Left ventricle myocardium superior (tissue), 1 donor: ENCODE measurements at regions not wholly inside any gene's neighbourhood (a gene's known extent, or its start where the extent isn't known, plus 50 kb on each side); places are given as distances from the start of the nearest gene placed in this dataset.
"Not testable (repeated sequence)": the region's sequence is repeated elsewhere in the genome, so short reads cannot be mapped to it uniquely, and the experiment has no call there.

ENCODE experiments used
- ATAC-seq: fragments of 200-7000 bp; cut with Tn5 transposase; one replicate; pipeline ENCODE4 v1.9.1; 2020; ENCODE audit warnings: mild to moderate bottlenecking, moderate library complexity
- DNase-seq: peaks from one replicate; pipeline ENCODE4 v3.0.0-alpha.2; 2020
- intact Hi-C: fragments of 100-400 bp; cut with micrococcal nuclease; formaldehyde crosslinking; loops from one replicate; pipeline ENCODE4 v1.11.0; 2022
- donor health status: DM: no; HTN: yes; CAD: no; lungs with severe emphysema.

DNA sequence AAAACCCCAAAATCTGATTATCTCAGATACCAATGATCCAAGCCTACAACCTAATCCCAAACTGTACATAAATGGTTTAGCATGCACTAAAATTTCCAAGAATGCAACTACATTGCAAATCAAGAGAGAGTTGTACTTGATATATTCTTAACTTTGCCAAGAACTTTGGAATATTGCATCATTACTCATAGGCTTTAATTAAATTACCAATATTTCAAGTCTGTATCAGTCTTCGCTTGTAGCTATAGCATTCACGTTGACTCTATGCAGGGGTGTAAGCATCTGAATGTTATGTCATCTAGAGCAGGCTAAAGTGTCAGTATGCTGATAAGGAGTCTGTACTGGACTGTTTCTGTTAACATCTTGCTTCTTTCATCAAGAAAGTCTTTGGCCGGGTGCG, 56.3 kb downstream of the FOXI3 start:
- DNase-seq (no peak), ATAC-seq (no peak)
- intact Hi-C loops = no loop called here

GRCh38 chr2:88377641-88377991, 74.9 kb downstream of the FOXI3 start:
- ATAC-seq (no peak), DNase-seq (no peak)
- intact Hi-C loops = no loop called here

- no peak for ATAC-seq
- no peak for DNase-seq
- intact Hi-C loops = no loop called here
These were observed 80.5 kb downstream of the FOXI3 start for GRCh38 chr2:88372042-88372441.

- DNase-seq, ATAC-seq, intact Hi-C loops: not testable (repeated sequence)
These were observed 87.1 kb downstream of the FOXI3 start for GRCh38 chr2:88365408-88365807.

DNA sequence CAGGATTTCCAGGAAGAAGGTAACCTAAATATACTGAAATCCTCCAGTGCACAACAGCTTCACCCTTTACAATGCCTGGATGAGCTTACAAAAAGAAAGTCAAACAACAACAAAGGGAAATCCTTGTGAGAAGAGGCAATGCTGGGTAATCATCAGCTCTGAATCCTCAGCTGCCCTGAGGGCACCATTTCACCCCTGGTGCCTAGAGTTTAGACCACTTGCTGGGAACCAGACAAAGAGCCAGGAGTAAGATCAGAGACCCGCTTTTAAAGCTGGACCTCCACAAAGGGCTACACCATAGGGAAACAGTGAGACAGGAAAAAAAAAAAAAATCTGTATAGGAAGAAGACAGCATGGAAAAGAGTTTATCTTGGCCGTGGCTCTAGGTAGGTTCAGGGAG, 97.0 kb downstream of the FOXI3 start:
- intact Hi-C loops = no loop called here
- DNase-seq (no peak), ATAC-seq (no peak)

DNA sequence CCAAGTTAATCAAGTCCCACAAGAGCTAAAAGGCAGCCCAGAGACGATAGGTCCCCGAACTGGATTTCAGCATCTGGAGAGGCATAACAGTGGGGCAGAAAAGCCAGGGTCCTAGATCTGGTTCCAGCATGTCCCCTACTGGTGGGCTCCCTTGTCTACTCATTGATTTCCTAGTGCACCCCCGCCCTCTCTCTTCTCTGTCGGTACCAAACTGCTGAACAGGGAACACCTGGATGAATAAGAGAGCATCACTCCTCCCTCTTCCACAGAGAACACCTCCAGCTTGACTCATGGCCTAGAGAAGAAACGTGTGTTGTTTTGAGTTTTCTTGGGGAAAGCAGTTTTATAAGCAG, 101.3 kb downstream of the FOXI3 start:
- intact Hi-C loops = no loop called here
- ATAC-seq = no peak
- no peak for DNase-seq

DNA sequence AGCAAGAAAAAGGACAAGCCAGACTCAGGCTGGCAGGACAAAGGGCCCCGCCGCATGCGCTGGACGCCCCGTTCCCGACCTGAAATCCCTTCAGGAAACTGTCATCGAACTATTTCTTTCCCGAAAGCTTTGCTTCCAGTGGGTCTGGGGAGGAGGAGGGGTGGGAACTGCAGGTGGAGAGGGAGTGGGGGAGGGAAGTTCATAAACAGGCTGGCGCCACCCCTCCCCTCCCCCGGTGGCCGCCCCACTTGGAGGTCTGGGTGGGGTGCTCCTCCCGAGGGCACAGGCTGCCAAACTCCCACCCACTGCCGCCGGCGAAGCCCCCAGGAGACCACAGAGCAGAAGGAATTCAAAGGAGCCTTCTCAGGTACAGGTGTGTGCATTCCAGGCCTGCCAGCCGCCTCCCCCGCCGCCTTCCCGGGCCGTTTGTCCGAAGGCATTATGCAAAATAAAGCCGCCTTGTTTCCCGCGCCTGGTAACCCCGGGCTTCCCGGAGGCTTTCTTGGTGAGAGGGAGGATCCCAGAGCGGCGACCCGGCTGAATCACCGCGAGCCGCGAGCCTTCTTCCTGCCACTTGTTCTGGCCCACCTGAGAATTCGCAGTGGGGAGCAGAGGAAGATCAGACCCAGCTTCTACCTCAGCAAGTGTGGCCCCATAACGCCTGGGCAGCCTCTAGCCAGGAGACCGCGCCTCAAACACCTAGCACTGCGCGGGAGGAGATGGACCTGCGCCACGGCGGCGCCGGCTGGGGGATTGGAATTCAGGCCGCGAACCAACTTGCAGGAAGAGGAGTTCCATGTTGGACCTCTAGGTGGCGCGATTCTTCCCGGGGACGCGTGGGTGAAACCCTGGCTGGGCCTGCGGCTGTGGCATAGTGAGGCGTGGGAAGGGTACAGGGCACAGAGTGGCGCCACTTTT, 101.9 kb downstream of the FOXI3 start:
- ATAC-seq = no peak
- intact Hi-C loops = no loop called here

DNA sequence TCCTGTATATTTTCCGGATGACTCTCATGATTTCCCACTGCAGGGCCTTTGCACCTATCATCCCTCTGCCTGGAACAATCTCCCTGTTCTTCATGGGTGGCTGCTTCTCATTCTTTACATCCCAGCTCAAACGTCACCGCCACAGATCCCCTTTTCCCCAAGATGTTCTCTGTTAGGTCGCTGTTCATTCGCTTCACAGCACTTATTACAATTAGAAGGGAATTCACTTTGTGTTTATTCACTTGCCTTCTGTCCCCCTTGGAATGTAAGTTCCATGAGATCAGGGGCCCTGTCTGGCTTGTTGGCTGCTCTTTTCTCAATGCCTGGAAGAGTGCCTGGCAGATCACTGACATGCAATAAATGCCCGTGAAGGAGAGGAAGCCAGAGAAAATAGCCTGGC, 106.7 kb downstream of the FOXI3 start:
- intact Hi-C loops = no loop called here
- ATAC-seq = no peak
- DNase-seq = no peak

More for the DNA sequence above, 101.9 kb downstream of the FOXI3 start:
- DNase-seq = peak; percentile 37

DNA sequence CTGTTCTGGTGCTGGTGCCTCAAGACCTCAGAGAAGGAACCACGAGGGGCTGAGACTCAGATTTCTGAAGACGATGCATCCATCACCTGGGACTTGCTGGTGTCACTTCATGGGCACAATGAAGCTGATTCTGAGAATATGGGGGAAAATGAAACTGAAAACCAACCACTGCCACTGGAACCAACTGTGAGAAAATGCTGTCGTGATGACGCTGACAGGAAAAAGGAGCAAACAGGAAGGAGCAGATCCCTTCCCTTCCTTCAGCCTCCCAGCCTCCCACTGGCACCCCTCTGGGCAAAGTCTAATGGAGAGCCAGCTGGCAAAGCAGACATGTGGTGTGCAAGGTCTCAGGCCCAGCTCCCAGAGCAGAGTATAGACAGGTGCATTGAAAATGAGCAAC, 109.7 kb downstream of the FOXI3 start:
- no peak for ATAC-seq
- DNase-seq = no peak
- intact Hi-C loops = no loop called here

GRCh38 chr2:88334418-88334817, 118.1 kb downstream of the FOXI3 start:
- ATAC-seq = no peak
- intact Hi-C loops = no loop called here

GRCh38 chr2:88331239-88331638, 121.3 kb downstream of the FOXI3 start:
- DNase-seq (no peak), ATAC-seq (no peak)
- intact Hi-C loops = no loop called here

More at GRCh38 chr2:88334418-88334817, 118.1 kb downstream of the FOXI3 start:
- DNase-seq = no peak

DNA sequence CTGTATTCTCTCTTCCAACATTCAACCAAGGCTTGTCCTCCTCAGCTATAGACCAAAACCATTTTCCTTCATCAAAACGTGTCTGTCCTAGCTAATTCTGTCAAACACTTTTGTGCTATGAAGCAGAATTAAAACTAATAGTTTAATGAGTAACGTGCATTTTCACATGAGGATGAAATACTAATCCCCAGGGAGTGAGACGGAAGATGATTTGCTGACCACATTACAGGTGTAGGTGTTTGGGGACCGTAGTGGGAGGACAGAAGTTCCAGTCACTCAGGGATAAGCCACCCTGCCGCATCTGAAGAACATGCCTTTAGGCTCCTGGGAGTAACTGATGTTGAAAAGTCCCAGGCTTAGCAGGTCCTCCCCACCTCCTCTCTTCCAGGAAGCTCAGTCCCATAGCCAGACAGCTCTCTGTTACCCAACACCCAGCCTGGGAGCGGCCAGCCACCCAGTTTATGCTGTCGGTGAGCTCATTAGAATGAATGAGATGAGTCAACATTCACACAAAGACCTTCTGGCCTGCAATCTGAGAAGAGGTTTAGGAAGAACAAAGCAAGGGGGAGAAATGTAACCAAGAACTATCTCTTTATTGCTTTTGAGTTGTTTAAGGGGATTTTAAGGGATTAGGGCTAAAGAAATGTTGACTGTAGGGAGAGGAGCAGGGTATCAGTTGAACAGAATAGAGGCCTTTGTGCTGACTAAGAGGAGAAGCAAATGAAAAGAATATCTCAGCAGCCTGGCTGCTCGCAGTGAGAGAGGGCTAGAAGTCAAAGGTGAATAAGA, 122.5 kb downstream of the FOXI3 start:
- no peak for ATAC-seq

GRCh38 chr2:88321449-88322248, 130.8 kb downstream of the FOXI3 start:
- no peak for ATAC-seq
- no peak for DNase-seq
- intact Hi-C loops = no loop called here

More for the DNA sequence above, 122.5 kb downstream of the FOXI3 start:
- intact Hi-C loops = no loop called here
- no peak for DNase-seq

DNA sequence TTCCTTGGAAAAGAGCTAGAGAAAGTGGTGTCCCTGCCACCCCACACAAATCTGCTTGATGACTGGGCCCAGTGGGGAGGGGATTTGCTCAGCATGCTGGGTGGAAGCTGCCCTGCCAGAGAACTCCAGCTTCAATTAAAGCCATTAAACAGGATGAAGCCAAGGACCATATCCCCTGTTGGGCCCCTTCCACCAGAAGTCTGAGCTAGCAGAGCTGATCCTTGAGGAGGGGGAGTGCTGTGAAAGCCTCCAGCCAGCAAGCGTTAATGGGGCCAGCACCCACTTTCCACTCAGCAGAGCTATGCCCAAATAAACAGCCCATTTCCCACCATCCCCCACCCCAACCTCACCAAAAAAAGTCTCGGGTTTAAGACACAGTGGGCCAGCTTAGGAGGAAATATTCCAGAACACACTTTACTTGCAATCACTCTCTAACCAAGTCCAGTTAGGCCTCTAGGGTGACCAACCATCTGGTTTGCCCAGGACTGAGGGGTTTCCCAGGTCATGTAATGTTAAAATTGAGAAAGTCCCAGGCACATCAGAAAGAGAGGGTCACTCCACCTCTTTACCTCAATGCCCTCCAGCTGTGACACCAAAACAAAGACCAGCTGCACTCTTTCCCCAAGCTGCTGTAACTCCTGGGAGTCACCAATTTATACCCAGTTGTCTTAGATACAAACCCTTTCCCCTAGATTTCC, 132.3 kb downstream of the FOXI3 start:
- intact Hi-C loops = no loop called here
- ATAC-seq (no peak), DNase-seq (no peak)

DNA sequence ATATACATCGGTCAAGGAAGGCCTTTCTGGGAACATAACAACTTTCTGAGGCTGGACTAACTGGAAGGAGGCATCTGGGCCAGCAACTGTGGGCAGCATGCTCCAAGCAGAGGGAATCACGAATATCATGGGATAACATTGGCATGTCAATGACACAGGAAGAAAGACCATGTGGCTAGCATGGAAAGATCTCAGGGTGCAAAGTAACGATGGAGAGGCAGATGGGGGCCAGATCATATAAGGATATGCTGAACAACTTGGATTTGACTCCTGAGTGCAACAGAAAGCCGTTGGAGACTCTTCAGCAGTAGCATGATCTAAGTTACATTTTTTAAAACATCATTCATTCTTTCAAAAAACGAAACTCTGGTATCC, 133.6 kb downstream of the FOXI3 start:
- DNase-seq = no peak
- intact Hi-C loops = no loop called here
- no peak for ATAC-seq

DNA sequence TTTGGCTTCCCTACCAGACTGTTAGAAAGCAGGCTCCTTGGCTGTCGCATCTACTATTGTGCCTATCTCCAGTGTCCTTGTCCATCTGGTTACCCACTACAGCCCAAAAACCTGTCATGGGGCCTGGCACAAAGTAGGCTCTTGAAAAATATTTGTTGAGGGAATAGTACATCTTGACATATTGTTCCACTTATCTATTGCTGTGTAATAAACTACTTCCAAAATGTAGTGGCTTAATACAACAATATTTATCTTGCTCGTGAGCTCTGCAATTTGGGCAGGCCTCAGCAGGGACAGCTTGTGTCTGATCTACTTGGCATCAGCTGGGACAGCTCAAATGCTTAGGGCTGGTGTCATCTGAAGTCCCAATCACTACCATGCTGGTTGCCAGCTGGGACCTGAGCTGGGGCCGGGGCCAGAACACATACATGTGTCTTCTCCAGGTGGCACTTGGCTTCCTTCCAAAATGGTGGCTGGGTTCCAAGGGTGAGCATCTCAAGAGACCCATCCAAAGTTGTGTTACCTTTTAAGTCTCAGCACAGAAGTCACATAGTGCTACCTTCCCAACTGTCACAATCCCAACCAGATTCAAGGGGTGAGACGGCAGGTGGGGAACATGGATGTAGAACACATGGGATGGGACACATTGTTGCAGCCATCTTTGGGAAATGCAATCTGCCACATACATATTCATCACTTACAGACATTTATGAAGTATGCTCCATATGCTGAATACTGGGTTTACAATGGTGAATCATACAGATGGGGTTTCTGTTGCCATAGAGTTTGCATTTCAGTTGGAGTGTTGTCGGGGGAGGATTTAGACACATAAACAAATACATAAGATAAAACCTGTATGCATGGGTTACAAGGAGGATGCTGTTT, 134.2 kb downstream of the FOXI3 start:
- no peak for DNase-seq
- no peak for ATAC-seq
- intact Hi-C loops = no loop called here

GRCh38 chr2:88310787-88311186, 140.6 kb downstream of the THNSL2 start:
- intact Hi-C loops = no loop called here
- no peak for DNase-seq

DNA sequence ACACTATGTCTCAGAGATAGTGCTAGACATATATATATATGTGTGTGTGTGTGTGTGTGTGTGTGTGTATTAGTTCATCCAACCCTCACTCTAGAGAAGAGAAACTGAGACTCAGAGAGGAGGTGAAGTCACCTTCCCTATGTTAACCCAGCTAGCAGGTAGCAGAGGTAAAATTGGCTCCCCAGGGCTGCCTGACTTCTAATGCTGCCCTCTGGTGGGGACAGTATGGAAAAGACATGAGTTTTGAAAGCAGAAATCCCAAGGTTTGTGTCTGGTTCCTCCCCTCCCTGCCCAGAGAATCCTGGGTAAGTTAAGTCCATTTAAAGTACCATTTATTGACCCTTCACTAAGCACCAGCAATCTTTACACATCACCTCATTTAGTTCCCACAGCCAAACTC, 137.7 kb downstream of the THNSL2 start:
- DNase-seq (no peak), ATAC-seq (no peak)
- intact Hi-C loops = no loop called here

More at GRCh38 chr2:88310787-88311186, 140.6 kb downstream of the THNSL2 start:
- ATAC-seq = no peak
